ENCODE measurements at regions not wholly inside any gene's neighbourhood (a gene's known extent, or its start where the extent isn't known, plus 50 kb on each side); places are given as distances from the start of the nearest gene placed in this dataset.

- no peak for DNase-seq (ENCODE audit: low read depth)
These were observed 111.1 kb upstream of the ACSL4 start for GRCh38 chrX:109843963-109844751.

GRCh38 chrX:109844986-109845385, 111.9 kb upstream of the ACSL4 start:
- no peak for DNase-seq (ENCODE audit: low read depth)

- DNase-seq (ENCODE audit: low read depth) = no peak
These were observed 112.9 kb upstream of the ACSL4 start for GRCh38 chrX:109845996-109846395.

- DNase-seq (ENCODE audit: low read depth) = no peak
These were observed 114.5 kb upstream of the ACSL4 start for GRCh38 chrX:109847257-109848187.

DNA sequence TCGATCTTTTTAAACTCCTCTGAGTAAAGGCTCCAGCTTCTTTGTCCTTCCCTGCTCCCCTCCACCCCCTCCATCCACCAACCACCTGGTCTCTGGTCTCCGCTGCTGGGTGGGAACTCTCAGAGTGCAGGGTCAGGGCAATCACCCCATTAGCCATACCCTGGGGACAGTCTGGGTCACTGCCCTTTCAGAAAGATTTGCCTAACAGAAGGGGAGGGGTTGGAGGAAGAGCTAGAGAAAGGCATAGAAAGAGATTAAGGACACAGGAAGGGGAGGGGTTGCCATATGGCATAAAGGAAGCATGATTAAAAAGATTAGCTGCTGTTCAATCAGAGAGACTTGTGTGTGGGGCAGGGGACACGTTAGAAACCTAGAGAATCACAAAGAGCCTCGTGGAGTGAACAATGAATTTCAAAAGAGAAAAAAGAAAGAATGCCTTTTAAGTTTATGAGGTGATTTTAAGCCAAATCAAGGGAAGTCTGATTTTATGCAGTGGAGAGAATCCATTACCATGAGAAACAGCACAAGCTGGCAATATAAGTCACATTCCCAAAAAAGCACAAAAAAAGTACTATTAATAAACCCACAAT, 115.5 kb upstream of the ACSL4 start:
- DNase-seq (ENCODE audit: low read depth) = no peak

DNA sequence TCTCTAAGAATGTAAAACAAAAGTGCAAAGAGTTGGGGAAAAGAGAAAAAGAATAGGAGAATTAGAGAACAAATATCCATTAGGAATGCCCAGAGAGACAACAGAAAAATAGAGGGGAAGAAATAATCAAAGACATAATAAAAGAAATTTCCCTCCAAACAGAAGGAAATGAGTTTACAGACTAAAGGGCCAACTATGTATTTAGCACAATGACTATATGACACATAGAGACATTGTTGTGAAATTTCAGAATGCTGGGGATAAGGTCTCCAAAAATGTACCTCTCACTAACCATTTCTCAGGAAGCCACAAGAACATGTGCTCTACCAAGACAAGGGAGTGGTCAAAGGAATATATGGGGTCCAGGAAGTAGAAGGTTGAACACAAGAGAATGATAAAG, 121.0 kb upstream of the ACSL4 start:
- DNase-seq (ENCODE audit: low read depth) = no peak

DNA sequence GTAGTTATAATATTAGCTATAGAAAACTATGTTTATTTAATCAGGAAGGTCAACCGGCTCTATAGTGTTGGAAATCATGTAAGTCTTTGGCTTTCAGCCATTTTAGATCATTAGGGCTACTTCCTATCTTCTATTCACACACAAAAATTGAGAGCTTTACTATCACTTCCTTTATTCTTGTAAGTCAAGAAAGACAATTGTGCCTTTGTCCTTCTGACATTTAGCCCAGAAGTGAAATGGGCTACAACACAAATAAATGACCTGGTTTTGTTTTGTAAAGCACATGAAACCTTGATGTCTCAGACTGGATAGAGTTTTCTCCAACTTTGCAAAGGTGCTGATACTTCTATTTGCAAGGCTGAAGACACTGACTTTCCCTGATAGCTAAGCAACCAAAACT, 122.4 kb upstream of the ACSL4 start:
- DNase-seq (ENCODE audit: low read depth) = no peak

DNA sequence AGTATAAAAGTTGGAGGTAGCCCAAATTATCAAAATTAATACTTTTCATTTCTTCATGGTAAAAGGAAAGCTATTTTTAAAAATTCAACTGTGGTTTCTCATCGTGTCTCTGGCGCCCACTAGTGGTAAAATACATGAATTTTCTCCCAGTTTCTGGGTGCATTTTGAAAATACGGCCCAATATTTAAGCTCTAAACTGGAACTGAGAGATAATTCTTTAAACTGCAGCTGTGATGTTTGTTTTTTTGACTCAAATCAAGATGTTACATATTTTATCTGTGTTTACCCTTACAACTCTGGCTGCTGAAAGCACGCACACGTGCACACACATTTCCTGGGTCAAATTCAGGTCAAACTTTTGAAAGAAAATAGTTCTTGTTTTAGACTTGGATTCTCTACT, 123.9 kb upstream of the ACSL4 start:
- DNase-seq (ENCODE audit: low read depth) = no peak

- DNase-seq (ENCODE audit: low read depth) = no peak
These were observed 124.6 kb upstream of the ACSL4 start for GRCh38 chrX:109857584-109858228.

GRCh38 chrX:109858602-109859341, 125.7 kb upstream of the ACSL4 start:
- no peak for DNase-seq (ENCODE audit: low read depth)

- no peak for DNase-seq (ENCODE audit: low read depth)
These were observed 126.6 kb upstream of the ACSL4 start for GRCh38 chrX:109859651-109860050.

DNA sequence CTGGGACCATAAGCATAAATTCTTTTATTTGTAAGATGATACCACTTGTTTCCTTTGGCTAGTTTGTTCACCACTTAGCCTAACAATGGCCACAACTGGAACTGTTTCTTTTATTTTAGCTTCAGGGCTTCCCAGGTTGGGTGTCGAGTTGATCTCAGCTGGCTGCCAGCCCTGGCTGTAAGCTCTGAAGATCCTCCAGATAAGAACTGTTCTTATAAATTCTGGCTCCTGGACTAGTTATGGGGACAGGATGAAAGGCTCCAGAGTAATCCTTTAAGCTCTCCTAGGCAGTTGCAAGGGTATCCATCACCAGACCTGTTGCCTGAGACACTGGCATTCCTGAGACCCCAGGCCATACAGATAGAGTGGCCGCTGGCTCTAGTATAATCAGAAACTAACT, 129.4 kb upstream of the ACSL4 start:
- no peak for DNase-seq (ENCODE audit: low read depth)

GRCh38 chrX:109863811-109864210, 130.8 kb upstream of the ACSL4 start:
- DNase-seq (ENCODE audit: low read depth) = no peak

GRCh38 chrX:109871121-109871888, 131.6 kb upstream of the TMEM164 start:
- DNase-seq (ENCODE audit: low read depth) = no peak

- no peak for DNase-seq (ENCODE audit: low read depth)
These were observed 130.7 kb upstream of the TMEM164 start for GRCh38 chrX:109872021-109872732.

DNA sequence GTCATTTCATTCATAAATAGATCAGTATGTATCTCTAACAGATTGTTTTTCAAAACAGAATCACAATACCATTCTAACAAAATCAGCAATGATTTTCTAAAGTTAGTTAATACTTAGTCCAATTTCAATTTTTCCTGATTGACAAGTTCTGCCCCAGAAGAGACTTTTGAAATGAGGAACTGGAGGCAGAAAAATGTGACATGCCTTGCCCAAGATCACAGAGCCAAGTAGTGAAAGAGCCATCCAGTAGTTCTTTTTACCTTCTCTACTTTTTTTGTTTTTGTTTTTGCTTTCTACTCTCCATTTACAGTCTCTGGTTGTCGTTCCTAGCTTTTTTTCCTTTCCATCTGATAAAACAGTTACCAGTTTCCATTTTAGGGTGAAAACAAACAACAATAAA, 129.3 kb upstream of the TMEM164 start:
- DNase-seq (ENCODE audit: low read depth) = no peak

GRCh38 chrX:109873983-109874382, 128.9 kb upstream of the TMEM164 start:
- no peak for DNase-seq (ENCODE audit: low read depth)

- DNase-seq (ENCODE audit: low read depth) = no peak
These were observed 128.4 kb upstream of the TMEM164 start for GRCh38 chrX:109874548-109874947.

DNA sequence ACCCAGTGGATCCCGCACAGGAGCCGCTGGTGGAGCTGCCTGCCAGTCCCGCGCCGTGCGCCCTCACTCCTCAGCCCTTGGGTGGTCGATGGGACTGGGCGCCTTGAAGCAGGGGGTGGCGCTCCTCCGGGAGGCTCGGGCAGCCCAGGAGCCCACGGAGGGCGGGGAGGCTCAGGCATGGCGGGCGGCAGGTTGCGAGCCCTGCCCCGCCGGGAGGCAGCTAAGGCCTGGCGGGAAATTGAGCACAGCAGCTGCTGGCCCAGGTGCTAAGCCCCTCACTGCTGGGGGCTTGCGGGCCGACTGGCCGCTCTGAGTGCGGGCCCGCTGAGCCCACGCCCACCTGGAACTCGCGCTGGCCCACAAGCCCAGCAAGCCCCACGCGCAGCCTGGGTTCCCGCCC, 127.1 kb upstream of the TMEM164 start:
- DNase-seq (ENCODE audit: low read depth) = no peak

GRCh38 chrX:109878236-109878635, 124.7 kb upstream of the TMEM164 start:
- DNase-seq (ENCODE audit: low read depth) = no peak
